ENCODE measurements at regions not wholly inside any gene's neighbourhood (a gene's known extent, or its start where the extent isn't known, plus 50 kb on each side); places are given as distances from the start of the nearest gene placed in this dataset.

GRCh38 chr15:58235961-58236360 lies 97.8 kb downstream of the AQP9 start:
- DNase-seq = no peak

- DNase-seq = no peak
Measured at GRCh38 chr15:58240191-58240932, 102.2 kb downstream of the AQP9 start.

- peak; percentile 15 for DNase-seq
Measured at GRCh38 chr15:58241872-58242271, 103.7 kb downstream of the AQP9 start.

GRCh38 chr15:58243070-58243469 lies 104.9 kb downstream of the AQP9 start:
- no peak for DNase-seq

GRCh38 chr15:58244536-58244935 lies 106.4 kb downstream of the AQP9 start:
- DNase-seq = no peak

- no peak for DNase-seq
Measured at GRCh38 chr15:58246041-58246440, 107.9 kb downstream of the AQP9 start.

GRCh38 chr15:58247855-58248842 lies 110.0 kb downstream of the AQP9 start:
- DNase-seq = no peak

- no peak for DNase-seq
Measured at GRCh38 chr15:58249646-58250312, 111.6 kb downstream of the AQP9 start.

GRCh38 chr15:58252586-58253323 lies 114.6 kb downstream of the AQP9 start:
- DNase-seq = no peak

- no peak for DNase-seq
Measured at GRCh38 chr15:58257776-58258325, 119.7 kb downstream of the AQP9 start.

GRCh38 chr15:58258501-58259292 lies 120.5 kb downstream of the AQP9 start:
- no peak for DNase-seq

GRCh38 chr15:58260205-58260724 lies 122.1 kb downstream of the AQP9 start:
- no peak for DNase-seq

GRCh38 chr15:58260725-58261267 lies 122.6 kb downstream of the AQP9 start:
- no peak for DNase-seq

GRCh38 chr15:58261368-58261767 lies 123.2 kb downstream of the AQP9 start:
- DNase-seq = no peak

- no peak for DNase-seq
Measured at GRCh38 chr15:58264053-58264971, 126.1 kb downstream of the AQP9 start.

- DNase-seq = no peak
Measured at GRCh38 chr15:58267051-58267450, 128.9 kb downstream of the AQP9 start.

GRCh38 chr15:58268746-58269267 lies 130.6 kb downstream of the AQP9 start:
- no peak for DNase-seq

GRCh38 chr15:58269455-58270414 lies 131.6 kb downstream of the AQP9 start:
- peak; percentile 69 for DNase-seq
